SIG-M5 treated with dmso at 0.1 percent for 504 hours (cell line): ENCODE measurements at regions not wholly inside any gene's neighbourhood (a gene's known extent, or its start where the extent isn't known, plus 50 kb on each side); places are given as distances from the start of the nearest gene placed in this dataset.

ENCODE experiments used
- DNase-seq: peaks from one replicate; lab custom pipeline; 2025; ENCODE audit not compliant: unreplicated experiment; lab: John Stamatoyannopoulos, UW

GRCh38 chr11:104534278-104534677, 364.0 kb downstream of the CASP12 start:
- no peak for DNase-seq

- peak; percentile 65 for DNase-seq
Observed at GRCh38 chr11:104531894-104532293, 366.4 kb downstream of the CASP12 start.

- DNase-seq = no peak
Observed at GRCh38 chr11:104531075-104531474, 367.1 kb upstream of the PDGFD start.

GRCh38 chr11:104529906-104530305, 366.0 kb upstream of the PDGFD start:
- DNase-seq = no peak

GRCh38 chr11:104529213-104529612, 365.3 kb upstream of the PDGFD start:
- DNase-seq = no peak

- DNase-seq = no peak
Observed at GRCh38 chr11:104526006-104526405, 362.1 kb upstream of the PDGFD start.

- DNase-seq = no peak
Observed at GRCh38 chr11:104525416-104525815, 361.5 kb upstream of the PDGFD start.

GRCh38 chr11:104524254-104524653, 360.3 kb upstream of the PDGFD start:
- no peak for DNase-seq

- DNase-seq = no peak
Observed at GRCh38 chr11:104523611-104524010, 359.7 kb upstream of the PDGFD start.

- DNase-seq = no peak
Observed at GRCh38 chr11:104522650-104523049, 358.7 kb upstream of the PDGFD start.

- DNase-seq = no peak
Observed at GRCh38 chr11:104522123-104522522, 358.2 kb upstream of the PDGFD start.

- DNase-seq = no peak
Observed at GRCh38 chr11:104510169-104510568, 346.2 kb upstream of the PDGFD start.

- no peak for DNase-seq
Observed at GRCh38 chr11:104490182-104490581, 326.2 kb upstream of the PDGFD start.

- DNase-seq = no peak
Observed at GRCh38 chr11:104488561-104488960, 324.6 kb upstream of the PDGFD start.

GRCh38 chr11:104487046-104487806, 323.3 kb upstream of the PDGFD start:
- no peak for DNase-seq

GRCh38 chr11:104484804-104485554, 321.0 kb upstream of the PDGFD start:
- no peak for DNase-seq

- no peak for DNase-seq
Observed at GRCh38 chr11:104476898-104477297, 313.0 kb upstream of the PDGFD start.

GRCh38 chr11:104476454-104476853, 312.5 kb upstream of the PDGFD start:
- DNase-seq = no peak

- DNase-seq = no peak
Observed at GRCh38 chr11:104467404-104467803, 303.5 kb upstream of the PDGFD start.

GRCh38 chr11:104465321-104465720, 301.4 kb upstream of the PDGFD start:
- DNase-seq = no peak

GRCh38 chr11:104464691-104465090, 300.7 kb upstream of the PDGFD start:
- DNase-seq = no peak

GRCh38 chr11:104462341-104462740, 298.4 kb upstream of the PDGFD start:
- no peak for DNase-seq
